K562 (cell line): ENCODE measurements at regions not wholly inside any gene's neighbourhood (a gene's known extent, or its start where the extent isn't known, plus 50 kb on each side); places are given as distances from the start of the nearest gene placed in this dataset.

ENCODE experiments used
- BRD9 ChIP-seq: fragments of 450-650 bp; IDR thresholded peaks from 2 replicates; pipeline ENCODE4 v1.6.1; 2018; ENCODE audit warnings: low read depth; ENCODE audit not compliant: partially characterized antibody
- ETV1 ChIP-seq: fragments of 450-650 bp; conservative IDR thresholded peaks from 2 replicates; pipeline ENCODE4 v1.6.1; 2016; ENCODE audit warnings: missing genetic modification characterization, control low read depth, low read depth, missing compliant biosample characterization
- FOXJ2 ChIP-seq: fragments of 200-800 bp; sonication (Bioruptor generic); IDR thresholded peaks from 2 replicates; pipeline ENCODE4 v1.6.1; 2016; ENCODE audit warnings: missing genetic modification characterization, missing compliant biosample characterization
- FUS ChIP-seq: fragments of 200-400 bp; formaldehyde crosslinking; optimal IDR thresholded peaks from 2 replicates; pipeline ENCODE3; 2017; ENCODE audit warnings: low read depth, low read length
- KDM4B ChIP-seq, 2 experiments: fragments of 450-650 bp in 1 of 2; sonication (generic) in 1 of 2; IDR thresholded peaks; 2 replicates each; pipeline ENCODE4 v1.6.1; 2016 to 2017; ENCODE audit warnings: borderline replicate concordance in 2 of 2, antibody characterized with exemption in 1 of 2, low read depth in 1 of 2, mild to moderate bottlenecking in 1 of 2
- NONO ChIP-seq, 2 experiments: fragments of 200-400 bp in 1 of 2; fragments of 450-650 bp in 1 of 2; formaldehyde crosslinking in 1 of 2; IDR thresholded peaks; 2 replicates each; pipeline ENCODE4 v1.6.1; 2017; ENCODE audit warnings: low read depth in 2 of 2, mild to moderate bottlenecking in 2 of 2, moderate library complexity in 2 of 2, low read length in 1 of 2
- POLR2AphosphoS5 ChIP-seq: IDR thresholded peaks from 2 replicates; pipeline ENCODE4 v1.6.1; 2011; ENCODE audit warnings: mild to moderate bottlenecking, low read depth, low read length, moderate library complexity; ENCODE audit not compliant: control insufficient read depth, insufficient read depth
- RBBP5 ChIP-seq: fragments of 200-600 bp; sonication (generic); IDR thresholded peaks from 2 replicates; pipeline ENCODE4 v1.6.1; 2012; ENCODE audit warnings: borderline replicate concordance, mild to moderate bottlenecking, low read length, control low read depth, inconsistent platforms; ENCODE audit not compliant: insufficient read depth, poor library complexity, severe bottlenecking
- RNF2 ChIP-seq: sonication (generic); IDR thresholded peaks from 2 replicates; pipeline ENCODE4 v1.6.1; 2016
- SIN3A ChIP-seq, 2 experiments: fragments of 150-350 bp in 1 of 2; IDR thresholded peaks; 2 replicates each; pipeline ENCODE4 v1.6.1; 2011 to 2016; ENCODE audit warnings: borderline replicate concordance in 2 of 2, low read depth in 2 of 2, low read length in 2 of 2, mild to moderate bottlenecking in 2 of 2, moderate library complexity in 2 of 2; ENCODE audit not compliant: control insufficient read depth in 1 of 2
- SLC30A9 ChIP-seq: fragments of 250-450 bp; sonication (Bioruptor Pico); IDR thresholded peaks from 2 replicates; pipeline ENCODE4 v1.8.0; 2022; ENCODE audit warnings: mild to moderate bottlenecking, moderate library complexity
- SP1 ChIP-seq: sonication (generic); formaldehyde crosslinking; IDR thresholded peaks from 2 replicates; pipeline ENCODE4 v1.8.1; 2022; ENCODE audit warnings: mild to moderate bottlenecking, missing genetic modification reagents
- TAF7 ChIP-seq: fragments of 450-650 bp; IDR thresholded peaks from 2 replicates; pipeline ENCODE4 v1.6.1; 2016; ENCODE audit warnings: missing genetic modification characterization, missing compliant biosample characterization
- ZC3H8 ChIP-seq: fragments of 450-650 bp; IDR thresholded peaks from 2 replicates; pipeline ENCODE4 v1.6.1; 2017
- ZNF212 ChIP-seq: fragments of 450-650 bp; formaldehyde crosslinking; IDR thresholded peaks from 2 replicates; pipeline ENCODE4 v1.4.0; 2020; ENCODE audit warnings: mild to moderate bottlenecking
- ZNF24 ChIP-seq: fragments of 450-650 bp; IDR thresholded peaks from 2 replicates; pipeline ENCODE4 v1.6.1; 2016
- ZNF766 ChIP-seq: fragments of 200-800 bp; sonication (Bioruptor generic); conservative IDR thresholded peaks from 2 replicates; pipeline ENCODE4 v1.6.1; 2016; ENCODE audit warnings: missing genetic modification characterization, missing compliant biosample characterization
- TF ChIP-seq, protein P1 (sequence below), 2 experiments: fragments of 450-650 bp in 1 of 2; sonication (generic) in 1 of 2; formaldehyde crosslinking in 1 of 2; IDR thresholded peaks in 1 of 2; conservative IDR thresholded peaks in 1 of 2; 2 replicates each; pipeline versions ENCODE4 v1.6.1 to v1.8.1; 2016 to 2023; ENCODE audit warnings: mild to moderate bottlenecking in 2 of 2, moderate library complexity in 2 of 2, inconsistent platforms in 1 of 2, missing genetic modification reagents in 1 of 2
- TF ChIP-seq, protein P2 (sequence below): sonication (generic); formaldehyde crosslinking; IDR thresholded peaks from 2 replicates; pipeline ENCODE4 v1.8.0; 2023; ENCODE audit warnings: mild to moderate bottlenecking, missing genetic modification reagents
- TF ChIP-seq, protein P3 (sequence below): IDR thresholded peaks from 3 replicates; pipeline ENCODE4 v1.6.1; 2011; ENCODE audit warnings: borderline replicate concordance, mild to moderate bottlenecking, moderate library complexity; ENCODE audit not compliant: insufficient read length; ENCODE audit errors: extremely low read depth

DNA sequence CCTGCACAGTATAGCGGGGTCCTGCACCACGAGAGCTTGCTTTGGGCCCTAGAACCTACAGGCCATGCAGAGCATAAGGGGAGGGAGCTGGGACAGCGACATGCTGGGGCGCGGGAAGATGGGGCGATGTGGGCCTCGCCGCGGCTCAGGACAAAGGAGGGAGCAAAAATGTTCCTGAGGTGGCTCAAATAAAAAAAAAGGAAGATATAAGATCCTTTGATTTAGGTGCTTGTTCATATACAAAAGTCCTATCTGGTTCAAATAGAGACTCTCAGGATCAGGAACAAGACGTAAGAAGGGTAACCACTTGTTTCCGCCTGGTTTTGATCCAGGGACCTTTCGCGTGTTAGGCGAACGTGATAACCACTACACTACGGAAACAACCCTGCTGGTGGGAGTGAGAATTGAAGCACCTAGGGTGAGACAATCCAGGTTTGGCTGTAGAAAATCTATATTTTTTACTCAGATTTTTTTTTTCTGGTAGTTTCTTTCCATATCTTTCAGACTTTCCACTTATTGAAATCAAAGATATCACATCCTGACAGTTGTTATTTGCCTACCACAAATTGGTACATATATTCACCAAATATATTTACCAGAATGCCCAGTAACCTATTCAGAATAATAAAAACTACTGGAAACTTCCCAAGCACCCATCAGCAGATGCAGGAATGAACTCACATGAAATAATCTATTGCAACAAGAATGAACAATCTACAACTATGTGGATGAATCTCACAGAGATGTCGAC, 177.9 kb upstream of the ZNF184 start (continued):
- TF ChIP-seq RBBP5 (no peak), FUS (no peak), KDM4B (IDR thresholded peaks at IDR 0.05; ENCODE audit: borderline replicate concordance in 2 of 2, low read depth in 1 of 2) (no peak; a peak in 1 of 4 replicates), RNF2 (0 out of 2 replicates have a peak, but pooled peaks have one; percentile 47), SLC30A9 (CRISPR knock-in tag) (no peak), SP1 (CRISPR knock-in tag) (peak; percentile 61), NONO (IDR thresholded peaks at IDR 0.05; ENCODE audit: low read depth in 2 of 2, low read length in 1 of 2) (no peak), POLR2AphosphoS5 (no peak), ZC3H8 (no peak), ZNF24 (no peak), ZNF212 (CRISPR knock-in tag) (no peak), TAF7 (tag) (no peak), ZNF766 (CRISPR knock-in tag) (no peak), SIN3A (IDR thresholded peaks at IDR 0.05; ENCODE audit: borderline replicate concordance in 2 of 2, control insufficient read depth in 1 of 2, low read depth in 2 of 2, low read length in 2 of 2) (0 out of 4 replicates have a peak, but pooled peaks of 1 of the 2 experiments have one; percentile 21), BRD9 (peak; percentile 89), ETV1 (peak; percentile 86), FOXJ2 (tag) (no peak)
- TF ChIP-seq, protein P1, sequence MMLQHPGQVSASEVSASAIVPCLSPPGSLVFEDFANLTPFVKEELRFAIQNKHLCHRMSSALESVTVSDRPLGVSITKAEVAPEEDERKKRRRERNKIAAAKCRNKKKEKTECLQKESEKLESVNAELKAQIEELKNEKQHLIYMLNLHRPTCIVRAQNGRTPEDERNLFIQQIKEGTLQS (IDR thresholded peaks at IDR 0.05): no peak
- TF ChIP-seq, protein P1 (CRISPR knock-in tag; conservative IDR thresholded peaks at IDR 0.05): peak; percentile 27; the same call in 1 of the 2 replicates
- TF ChIP-seq, protein P2, sequence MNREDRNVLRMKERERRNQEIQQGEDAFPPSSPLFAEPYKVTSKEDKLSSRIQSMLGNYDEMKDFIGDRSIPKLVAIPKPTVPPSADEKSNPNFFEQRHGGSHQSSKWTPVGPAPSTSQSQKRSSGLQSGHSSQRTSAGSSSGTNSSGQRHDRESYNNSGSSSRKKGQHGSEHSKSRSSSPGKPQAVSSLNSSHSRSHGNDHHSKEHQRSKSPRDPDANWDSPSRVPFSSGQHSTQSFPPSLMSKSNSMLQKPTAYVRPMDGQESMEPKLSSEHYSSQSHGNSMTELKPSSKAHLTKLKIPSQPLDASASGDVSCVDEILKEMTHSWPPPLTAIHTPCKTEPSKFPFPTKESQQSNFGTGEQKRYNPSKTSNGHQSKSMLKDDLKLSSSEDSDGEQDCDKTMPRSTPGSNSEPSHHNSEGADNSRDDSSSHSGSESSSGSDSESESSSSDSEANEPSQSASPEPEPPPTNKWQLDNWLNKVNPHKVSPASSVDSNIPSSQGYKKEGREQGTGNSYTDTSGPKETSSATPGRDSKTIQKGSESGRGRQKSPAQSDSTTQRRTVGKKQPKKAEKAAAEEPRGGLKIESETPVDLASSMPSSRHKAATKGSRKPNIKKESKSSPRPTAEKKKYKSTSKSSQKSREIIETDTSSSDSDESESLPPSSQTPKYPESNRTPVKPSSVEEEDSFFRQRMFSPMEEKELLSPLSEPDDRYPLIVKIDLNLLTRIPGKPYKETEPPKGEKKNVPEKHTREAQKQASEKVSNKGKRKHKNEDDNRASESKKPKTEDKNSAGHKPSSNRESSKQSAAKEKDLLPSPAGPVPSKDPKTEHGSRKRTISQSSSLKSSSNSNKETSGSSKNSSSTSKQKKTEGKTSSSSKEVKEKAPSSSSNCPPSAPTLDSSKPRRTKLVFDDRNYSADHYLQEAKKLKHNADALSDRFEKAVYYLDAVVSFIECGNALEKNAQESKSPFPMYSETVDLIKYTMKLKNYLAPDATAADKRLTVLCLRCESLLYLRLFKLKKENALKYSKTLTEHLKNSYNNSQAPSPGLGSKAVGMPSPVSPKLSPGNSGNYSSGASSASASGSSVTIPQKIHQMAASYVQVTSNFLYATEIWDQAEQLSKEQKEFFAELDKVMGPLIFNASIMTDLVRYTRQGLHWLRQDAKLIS: no peak
- TF ChIP-seq, protein P3, sequence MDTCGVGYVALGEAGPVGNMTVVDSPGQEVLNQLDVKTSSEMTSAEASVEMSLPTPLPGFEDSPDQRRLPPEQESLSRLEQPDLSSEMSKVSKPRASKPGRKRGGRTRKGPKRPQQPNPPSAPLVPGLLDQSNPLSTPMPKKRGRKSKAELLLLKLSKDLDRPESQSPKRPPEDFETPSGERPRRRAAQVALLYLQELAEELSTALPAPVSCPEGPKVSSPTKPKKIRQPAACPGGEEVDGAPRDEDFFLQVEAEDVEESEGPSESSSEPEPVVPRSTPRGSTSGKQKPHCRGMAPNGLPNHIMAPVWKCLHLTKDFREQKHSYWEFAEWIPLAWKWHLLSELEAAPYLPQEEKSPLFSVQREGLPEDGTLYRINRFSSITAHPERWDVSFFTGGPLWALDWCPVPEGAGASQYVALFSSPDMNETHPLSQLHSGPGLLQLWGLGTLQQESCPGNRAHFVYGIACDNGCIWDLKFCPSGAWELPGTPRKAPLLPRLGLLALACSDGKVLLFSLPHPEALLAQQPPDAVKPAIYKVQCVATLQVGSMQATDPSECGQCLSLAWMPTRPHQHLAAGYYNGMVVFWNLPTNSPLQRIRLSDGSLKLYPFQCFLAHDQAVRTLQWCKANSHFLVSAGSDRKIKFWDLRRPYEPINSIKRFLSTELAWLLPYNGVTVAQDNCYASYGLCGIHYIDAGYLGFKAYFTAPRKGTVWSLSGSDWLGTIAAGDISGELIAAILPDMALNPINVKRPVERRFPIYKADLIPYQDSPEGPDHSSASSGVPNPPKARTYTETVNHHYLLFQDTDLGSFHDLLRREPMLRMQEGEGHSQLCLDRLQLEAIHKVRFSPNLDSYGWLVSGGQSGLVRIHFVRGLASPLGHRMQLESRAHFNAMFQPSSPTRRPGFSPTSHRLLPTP: peak; percentile 97
